Vagina (tissue), 2 donors: ENCODE measurements at regions not wholly inside any gene's neighbourhood (a gene's known extent, or its start where the extent isn't known, plus 50 kb on each side); places are given as distances from the start of the nearest gene placed in this dataset.

ENCODE experiments used
- POLR2AphosphoS5 ChIP-seq, 2 donors: sonication (generic); formaldehyde crosslinking; IDR thresholded peaks; one replicate each; pipeline ENCODE4 v1.9.0; 2017; ENCODE audit warnings: antibody characterized with exemption in 2 of 2, mild to moderate bottlenecking in 2 of 2, low read depth in 1 of 2; ENCODE audit not compliant: insufficient read depth in 1 of 2
- TF ChIP-seq, protein P1 (sequence below), 3 experiments: fragments of 450-650 bp in 2 of 3; fragments of 200-600 bp in 1 of 3; sonication (generic) in 1 of 3; IDR thresholded peaks; one replicate each; pipeline ENCODE4 v1.5.1; 2017 to 2019; ENCODE audit warnings: antibody characterized with exemption in 3 of 3, mild to moderate bottlenecking in 2 of 3, moderate library complexity in 2 of 3

DNA sequence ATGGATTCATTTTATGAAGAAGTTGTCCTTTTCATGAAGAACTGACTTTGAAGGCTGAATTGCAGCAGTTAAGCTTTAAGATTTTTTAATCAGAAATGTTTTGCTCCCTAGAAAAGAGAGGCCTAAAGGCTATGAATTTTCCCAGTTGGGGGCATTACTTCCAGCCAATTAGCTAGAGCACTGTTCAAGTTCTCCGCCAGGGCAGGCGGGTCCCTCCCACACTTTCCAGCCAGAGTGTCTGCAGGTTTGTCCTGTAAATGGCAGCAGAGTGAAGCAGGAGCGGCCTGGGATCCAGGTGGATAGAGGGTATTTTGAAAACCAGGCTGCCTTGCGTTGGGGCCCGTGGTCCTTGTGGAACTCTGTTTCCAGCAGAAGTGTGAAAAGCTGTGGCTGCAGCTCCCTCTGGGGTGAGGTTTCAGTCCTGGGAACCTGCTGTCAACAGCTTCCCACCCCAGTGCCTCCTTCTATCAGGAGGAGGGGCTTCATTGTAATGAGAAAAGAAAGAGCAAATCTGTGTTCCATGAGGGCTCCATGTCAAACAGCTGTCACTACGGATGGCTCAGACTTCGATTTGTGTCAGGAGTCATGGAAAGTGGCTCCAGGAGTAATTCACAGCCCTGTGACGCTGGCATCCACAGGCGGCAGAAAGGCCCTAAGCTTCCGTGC, 210.7 kb upstream of the TMEM132C start:
- no peak for TF ChIP-seq POLR2AphosphoS5 (IDR thresholded peaks at IDR 0.05; ENCODE audit: insufficient read depth in 1 of 2, low read depth in 1 of 2)
- TF ChIP-seq, protein P1, sequence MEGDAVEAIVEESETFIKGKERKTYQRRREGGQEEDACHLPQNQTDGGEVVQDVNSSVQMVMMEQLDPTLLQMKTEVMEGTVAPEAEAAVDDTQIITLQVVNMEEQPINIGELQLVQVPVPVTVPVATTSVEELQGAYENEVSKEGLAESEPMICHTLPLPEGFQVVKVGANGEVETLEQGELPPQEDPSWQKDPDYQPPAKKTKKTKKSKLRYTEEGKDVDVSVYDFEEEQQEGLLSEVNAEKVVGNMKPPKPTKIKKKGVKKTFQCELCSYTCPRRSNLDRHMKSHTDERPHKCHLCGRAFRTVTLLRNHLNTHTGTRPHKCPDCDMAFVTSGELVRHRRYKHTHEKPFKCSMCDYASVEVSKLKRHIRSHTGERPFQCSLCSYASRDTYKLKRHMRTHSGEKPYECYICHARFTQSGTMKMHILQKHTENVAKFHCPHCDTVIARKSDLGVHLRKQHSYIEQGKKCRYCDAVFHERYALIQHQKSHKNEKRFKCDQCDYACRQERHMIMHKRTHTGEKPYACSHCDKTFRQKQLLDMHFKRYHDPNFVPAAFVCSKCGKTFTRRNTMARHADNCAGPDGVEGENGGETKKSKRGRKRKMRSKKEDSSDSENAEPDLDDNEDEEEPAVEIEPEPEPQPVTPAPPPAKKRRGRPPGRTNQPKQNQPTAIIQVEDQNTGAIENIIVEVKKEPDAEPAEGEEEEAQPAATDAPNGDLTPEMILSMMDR (IDR thresholded peaks at IDR 0.05): no peak
